ENCODE measurements at regions not wholly inside any gene's neighbourhood (a gene's known extent, or its start where the extent isn't known, plus 50 kb on each side); places are given as distances from the start of the nearest gene placed in this dataset.

DNA sequence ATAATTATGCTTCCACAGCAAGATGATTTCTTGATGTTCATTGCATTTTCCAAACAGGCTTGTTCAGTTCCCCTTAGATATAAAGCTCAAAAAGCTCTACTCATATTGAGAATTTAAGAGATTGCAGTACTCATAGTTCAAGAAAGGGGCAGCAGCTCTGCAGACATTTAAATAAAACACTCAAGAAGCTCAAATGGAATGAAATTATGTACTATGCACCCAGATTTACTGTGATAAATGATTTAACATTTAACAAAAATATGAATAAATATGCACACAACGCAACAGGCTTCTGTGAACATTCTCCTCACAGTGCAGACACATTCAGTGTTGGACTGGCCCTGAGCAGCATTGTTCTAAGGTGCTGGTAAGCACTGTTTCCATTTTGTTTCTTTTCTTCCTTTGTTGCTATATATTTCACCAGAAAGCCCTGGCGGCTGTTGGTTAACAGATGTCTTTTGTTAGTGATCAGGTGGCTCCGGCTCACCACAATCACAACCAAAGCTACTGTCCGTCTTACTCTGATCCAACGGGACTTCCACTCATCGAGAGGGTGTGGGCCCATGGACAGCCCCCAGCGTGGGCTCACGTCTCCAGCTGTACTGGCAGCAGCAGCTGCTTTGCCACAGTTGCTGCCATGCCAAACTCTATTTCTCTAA, 1440.3 kb downstream of the NCAM2 start:
- TF ChIP-seq EZH2 (IDR thresholded peaks at IDR 0.05; ENCODE audit: borderline replicate concordance, low read length): no peak
- TF ChIP-seq, protein P1, sequence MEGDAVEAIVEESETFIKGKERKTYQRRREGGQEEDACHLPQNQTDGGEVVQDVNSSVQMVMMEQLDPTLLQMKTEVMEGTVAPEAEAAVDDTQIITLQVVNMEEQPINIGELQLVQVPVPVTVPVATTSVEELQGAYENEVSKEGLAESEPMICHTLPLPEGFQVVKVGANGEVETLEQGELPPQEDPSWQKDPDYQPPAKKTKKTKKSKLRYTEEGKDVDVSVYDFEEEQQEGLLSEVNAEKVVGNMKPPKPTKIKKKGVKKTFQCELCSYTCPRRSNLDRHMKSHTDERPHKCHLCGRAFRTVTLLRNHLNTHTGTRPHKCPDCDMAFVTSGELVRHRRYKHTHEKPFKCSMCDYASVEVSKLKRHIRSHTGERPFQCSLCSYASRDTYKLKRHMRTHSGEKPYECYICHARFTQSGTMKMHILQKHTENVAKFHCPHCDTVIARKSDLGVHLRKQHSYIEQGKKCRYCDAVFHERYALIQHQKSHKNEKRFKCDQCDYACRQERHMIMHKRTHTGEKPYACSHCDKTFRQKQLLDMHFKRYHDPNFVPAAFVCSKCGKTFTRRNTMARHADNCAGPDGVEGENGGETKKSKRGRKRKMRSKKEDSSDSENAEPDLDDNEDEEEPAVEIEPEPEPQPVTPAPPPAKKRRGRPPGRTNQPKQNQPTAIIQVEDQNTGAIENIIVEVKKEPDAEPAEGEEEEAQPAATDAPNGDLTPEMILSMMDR (conservative IDR thresholded peaks at IDR 0.05 in 1 of 2, IDR thresholded peaks at IDR 0.05 in 1 of 2; ENCODE audit: extremely low read depth in 1 of 2, insufficient read depth in 1 of 2, low read depth in 1 of 2, low read length in 2 of 2): no peak

All from mammary epithelial cell (primary cell).